ENCODE measurements at regions not wholly inside any gene's neighbourhood (a gene's known extent, or its start where the extent isn't known, plus 50 kb on each side); places are given as distances from the start of the nearest gene placed in this dataset.
"Not testable (repeated sequence)": the region's sequence is repeated elsewhere in the genome, so short reads cannot be mapped to it uniquely, and the experiment has no call there.

DNA sequence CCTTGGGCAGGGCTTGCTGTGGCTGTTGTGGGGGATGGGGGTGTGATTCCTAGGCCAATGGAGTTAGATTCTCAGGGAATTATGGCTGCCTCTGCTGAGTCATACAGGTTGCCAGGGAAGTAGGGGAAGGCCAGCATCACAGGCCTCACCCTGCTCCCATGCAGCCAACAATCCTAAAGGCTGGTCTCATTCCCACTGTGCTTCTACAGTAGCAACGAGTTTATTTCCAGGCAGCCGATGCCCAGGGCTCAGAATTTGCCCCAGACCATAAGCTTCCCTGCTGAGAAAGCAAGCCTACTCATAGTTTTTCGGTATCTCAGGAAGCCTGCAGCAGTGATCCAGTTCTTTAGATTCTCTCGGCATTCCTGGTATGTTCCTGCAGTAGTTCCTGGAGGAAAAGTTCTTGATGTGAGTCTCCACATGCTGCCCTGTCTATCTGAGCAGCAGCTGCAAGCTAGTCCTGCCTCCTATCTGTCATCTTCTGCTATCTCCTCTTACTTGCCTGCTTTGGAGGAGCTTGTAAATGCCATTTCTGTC, 59.3 kb upstream of the SELENOP start:
- no peak for DNase-seq
- H3K4me1 Mint-ChIP-seq = no peaks in the 10 kb centered on the region
- H3K36me3 Mint-ChIP-seq (ENCODE audit: low read depth) = no peaks in the 10 kb centered on the region
- no peak overlapping the region for H3K4me3 Mint-ChIP-seq
- no peak overlapping the region for H3K27ac Mint-ChIP-seq
- TF ChIP-seq, protein P1, sequence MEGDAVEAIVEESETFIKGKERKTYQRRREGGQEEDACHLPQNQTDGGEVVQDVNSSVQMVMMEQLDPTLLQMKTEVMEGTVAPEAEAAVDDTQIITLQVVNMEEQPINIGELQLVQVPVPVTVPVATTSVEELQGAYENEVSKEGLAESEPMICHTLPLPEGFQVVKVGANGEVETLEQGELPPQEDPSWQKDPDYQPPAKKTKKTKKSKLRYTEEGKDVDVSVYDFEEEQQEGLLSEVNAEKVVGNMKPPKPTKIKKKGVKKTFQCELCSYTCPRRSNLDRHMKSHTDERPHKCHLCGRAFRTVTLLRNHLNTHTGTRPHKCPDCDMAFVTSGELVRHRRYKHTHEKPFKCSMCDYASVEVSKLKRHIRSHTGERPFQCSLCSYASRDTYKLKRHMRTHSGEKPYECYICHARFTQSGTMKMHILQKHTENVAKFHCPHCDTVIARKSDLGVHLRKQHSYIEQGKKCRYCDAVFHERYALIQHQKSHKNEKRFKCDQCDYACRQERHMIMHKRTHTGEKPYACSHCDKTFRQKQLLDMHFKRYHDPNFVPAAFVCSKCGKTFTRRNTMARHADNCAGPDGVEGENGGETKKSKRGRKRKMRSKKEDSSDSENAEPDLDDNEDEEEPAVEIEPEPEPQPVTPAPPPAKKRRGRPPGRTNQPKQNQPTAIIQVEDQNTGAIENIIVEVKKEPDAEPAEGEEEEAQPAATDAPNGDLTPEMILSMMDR (IDR thresholded peaks at IDR 0.05) = no peak
- peaks cover 29% of the 10 kb centered on the region for H3K9me3 Mint-ChIP-seq
- H3K27me3 Mint-ChIP-seq (ENCODE audit: low read depth, poor library complexity) = peaks cover 14% of the 10 kb centered on the region

DNA sequence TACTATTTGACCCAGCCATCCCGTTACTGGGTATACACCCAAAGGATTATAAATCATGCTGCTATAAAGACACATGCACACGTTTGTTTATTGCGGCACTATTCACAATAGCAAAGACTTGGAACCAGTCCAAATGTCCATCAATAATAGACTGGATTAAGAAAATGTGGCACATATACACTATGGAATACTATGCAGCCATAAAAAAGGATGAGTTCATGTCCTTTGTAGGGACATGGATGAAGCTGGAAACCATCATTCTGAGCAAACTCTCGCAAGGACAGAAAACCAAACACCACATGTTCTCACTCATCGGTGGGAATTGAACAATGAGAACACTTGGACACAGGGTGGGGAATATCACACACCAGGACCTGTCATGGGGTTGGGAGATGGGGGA, 56.7 kb upstream of the SELENOP start:
- H3K27ac Mint-ChIP-seq; H3K4me3 Mint-ChIP-seq; H3K27me3 Mint-ChIP-seq (ENCODE audit: low read depth, poor library complexity); H3K36me3 Mint-ChIP-seq (ENCODE audit: low read depth); H3K4me1 Mint-ChIP-seq; DNase-seq: not testable (repeated sequence)
- H3K9me3 Mint-ChIP-seq = peaks cover 41% of the 10 kb centered on the region

DNA sequence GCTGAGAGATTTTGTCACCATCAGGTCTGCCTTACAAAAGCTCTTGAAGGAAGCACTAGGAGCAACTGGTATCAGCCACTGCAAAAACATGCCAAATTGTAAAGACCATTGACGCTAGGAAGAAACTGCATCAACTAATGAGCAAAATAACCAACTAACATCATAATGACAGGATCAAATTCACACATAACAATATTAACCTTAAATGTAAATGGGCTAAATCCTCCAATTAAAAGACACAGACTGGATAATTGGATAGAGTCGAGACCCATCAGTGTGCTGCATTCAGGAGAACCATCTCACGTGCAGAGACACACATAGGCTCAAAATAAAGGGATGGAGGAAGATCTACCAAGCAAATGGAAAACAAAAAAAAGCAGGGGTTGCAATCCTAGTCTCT, 53.1 kb upstream of the SELENOP start:
- not testable (repeated sequence) for H3K36me3 Mint-ChIP-seq (ENCODE audit: low read depth); H3K4me3 Mint-ChIP-seq; H3K27me3 Mint-ChIP-seq (ENCODE audit: low read depth, poor library complexity); H3K27ac Mint-ChIP-seq; DNase-seq; H3K4me1 Mint-ChIP-seq
- H3K9me3 Mint-ChIP-seq = peaks cover 41% of the 10 kb centered on the region
